ENCODE measurements at regions not wholly inside any gene's neighbourhood (a gene's known extent, or its start where the extent isn't known, plus 50 kb on each side); places are given as distances from the start of the nearest gene placed in this dataset.
A peak's percentile ranks its signal among the peaks of the same experiment; 100 is the strongest.

- TF ChIP-seq CTCF (IDR thresholded peaks at IDR 0.05) (peak in 1 of 6 experiments; percentile 21), POLR2A (IDR thresholded peaks at IDR 0.05) (no peak)
Measured at GRCh38 chr16:86252596-86252995, 257.7 kb upstream of the FOXF1 start.
